ENCODE measurements at regions not wholly inside any gene's neighbourhood (a gene's known extent, or its start where the extent isn't known, plus 50 kb on each side); places are given as distances from the start of the nearest gene placed in this dataset.
"Not testable (repeated sequence)": the region's sequence is repeated elsewhere in the genome, so short reads cannot be mapped to it uniquely, and the experiment has no call there.

DNA sequence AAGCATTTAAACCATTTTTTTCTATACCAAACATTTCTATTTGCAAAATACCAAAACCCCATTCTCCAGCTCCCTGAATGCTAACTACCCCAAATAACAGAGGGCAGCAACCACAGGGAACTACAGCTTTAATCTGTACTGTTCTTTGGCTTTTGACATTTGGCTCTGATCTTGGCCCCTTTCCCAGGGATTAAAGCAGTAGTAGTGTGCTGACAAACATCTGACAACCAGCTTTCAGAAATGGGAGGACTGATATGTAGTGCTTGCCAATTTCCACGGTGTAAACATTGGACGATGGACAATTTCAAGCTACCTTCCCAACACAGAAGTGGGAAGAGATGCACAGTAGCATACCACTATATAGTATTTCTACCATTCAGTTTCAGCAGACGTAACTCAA is 88.4 kb upstream of the TEAD1 start:
- no peak for DNase-seq (ENCODE audit: low spot score)

DNA sequence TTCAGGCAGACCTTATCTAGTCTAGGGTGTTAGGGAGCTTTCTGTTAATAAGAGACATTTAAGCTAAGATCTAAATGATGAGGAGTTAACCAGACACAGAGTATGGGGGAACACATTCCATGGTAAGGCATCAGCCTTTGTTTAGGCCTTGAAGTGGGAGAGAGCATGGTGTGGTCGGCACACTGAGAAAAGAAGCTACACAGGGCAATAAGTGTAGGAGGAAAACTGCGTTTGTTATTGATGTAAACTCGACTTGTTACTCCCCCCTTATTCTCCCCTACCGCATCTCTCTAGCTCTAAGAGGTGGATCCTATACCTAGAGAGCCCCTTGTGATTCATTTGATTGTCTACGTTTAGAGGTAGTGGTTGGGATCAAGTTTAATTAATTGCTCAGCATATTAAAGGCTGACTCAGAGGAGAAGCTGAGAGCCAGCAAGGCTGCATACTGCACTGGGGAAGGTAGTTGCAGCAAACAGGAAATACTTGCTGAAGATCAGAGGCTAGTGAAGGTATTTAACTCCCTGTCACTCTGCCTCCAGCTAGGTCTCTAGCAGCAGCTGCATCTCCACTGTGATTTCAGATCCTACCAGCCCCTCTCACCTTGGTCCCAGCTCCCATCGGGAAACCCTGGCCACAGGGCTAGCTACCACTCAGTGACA is 86.8 kb upstream of the TEAD1 start:
- no peak for DNase-seq (ENCODE audit: low spot score)

DNA sequence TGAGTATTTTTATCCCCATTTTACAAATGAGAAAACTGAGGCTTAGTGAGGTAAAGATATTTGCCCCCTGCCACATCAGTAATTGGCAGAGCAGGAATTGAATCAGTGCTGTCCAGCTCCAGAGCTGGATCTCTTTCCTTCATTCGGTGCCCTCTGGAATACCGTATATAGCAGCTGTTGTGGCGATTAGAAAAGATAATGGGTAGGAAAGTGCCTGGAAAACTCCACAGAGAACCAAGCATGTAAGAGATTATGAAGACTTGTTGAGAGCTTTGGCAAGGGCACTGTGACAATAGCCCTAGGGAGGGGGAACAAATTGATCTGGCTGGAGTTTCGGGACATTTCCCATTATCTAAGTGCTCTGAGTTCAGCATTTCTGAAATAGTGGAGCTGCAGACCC is 82.5 kb upstream of the TEAD1 start:
- no peak for DNase-seq (ENCODE audit: low spot score)

DNA sequence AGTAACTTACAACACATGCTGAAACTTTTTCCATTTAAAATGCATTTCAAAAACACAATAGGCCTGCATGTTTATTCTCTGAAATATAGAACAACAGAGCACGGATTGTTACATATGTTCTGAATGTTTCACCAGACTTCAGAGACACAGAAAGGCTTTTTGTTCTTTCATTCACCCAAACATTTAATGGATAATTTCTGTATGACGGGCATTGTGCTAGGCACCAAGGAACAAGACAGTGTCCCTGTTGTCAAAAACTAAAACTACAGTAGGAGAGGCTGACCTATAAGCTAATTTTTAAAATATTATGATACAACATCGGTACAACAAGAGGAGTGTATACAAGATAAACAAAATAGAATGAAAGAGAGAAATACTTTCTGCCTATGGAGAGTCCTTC is 81.9 kb upstream of the TEAD1 start:
- peak; percentile 23 for DNase-seq (ENCODE audit: low spot score)

DNA sequence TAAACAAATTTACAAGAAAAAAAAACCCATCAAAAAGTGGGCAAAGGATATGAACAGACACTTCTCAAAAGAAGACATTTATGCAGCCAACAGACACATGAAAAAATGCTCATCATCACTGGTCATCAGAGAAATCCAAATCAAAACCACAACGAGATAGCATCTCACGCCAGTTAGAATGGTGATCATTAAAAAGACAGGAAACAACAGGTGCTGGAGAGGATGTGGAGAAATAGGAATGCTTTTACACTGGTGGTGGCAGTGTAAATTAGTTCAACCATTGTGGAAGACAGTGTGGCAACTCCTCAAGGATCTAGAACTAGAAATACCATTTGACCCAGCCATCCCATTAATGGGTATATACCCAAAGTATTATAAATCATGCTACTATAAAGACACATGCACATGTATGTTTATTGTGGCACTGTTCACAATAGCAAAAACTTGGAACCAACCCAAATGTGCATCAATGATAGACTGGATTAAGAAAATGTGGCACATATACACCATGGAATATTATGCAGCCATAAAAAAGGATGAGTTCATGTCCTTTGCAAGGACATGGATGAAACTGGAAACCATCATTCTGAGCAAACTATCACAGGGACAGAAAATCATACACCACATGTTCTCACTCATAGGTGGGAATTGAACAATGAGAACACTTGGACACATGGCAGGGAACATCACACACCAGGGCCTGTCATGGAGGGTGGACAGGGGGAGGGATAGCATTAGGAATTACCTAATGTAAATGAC is 79.0 kb upstream of the TEAD1 start:
- not testable (repeated sequence) for DNase-seq (ENCODE audit: low spot score)

DNA sequence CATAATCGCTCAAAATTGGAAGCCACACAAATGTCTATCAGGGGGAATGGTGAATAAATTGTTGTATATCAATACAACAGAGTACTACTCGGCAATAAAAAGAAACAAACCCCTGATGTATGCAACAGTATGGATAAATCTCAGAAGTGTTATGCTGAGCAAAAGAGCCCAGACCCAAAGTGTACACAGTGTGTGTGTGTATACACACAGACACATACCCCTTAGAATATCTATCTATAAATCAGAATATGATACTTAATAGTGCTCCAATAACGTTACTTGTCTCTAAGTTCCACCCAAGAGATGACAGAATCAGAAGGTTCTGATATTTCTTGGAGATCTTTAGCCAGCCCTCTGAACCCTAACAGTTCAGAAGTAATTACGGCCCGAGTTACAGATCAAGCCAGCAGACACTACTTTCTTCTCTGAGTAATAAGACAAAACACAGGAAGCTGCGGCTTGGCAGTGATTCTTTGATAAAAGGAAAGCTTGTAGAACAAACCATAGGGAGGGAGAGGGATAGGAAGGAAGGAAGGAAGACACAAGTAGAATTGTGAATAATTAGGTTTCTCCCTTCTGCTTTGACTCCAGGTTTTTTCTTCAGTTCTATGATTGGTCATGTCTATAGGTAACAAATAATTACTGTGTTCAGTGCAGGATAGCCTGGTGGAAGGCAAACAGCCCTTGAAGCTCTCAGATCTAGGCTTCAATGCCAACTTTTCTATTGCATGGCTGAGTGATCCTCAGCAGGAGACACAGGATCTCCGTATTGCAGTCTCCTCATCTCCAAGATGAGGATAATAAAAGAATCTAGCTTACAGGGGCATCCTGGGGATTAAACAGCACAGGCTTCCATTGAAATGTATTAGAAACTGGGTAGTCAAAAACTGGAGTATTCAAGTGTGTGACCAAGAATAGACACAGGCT is 75.6 kb upstream of the TEAD1 start:
- no peak for DNase-seq (ENCODE audit: low spot score)

DNA sequence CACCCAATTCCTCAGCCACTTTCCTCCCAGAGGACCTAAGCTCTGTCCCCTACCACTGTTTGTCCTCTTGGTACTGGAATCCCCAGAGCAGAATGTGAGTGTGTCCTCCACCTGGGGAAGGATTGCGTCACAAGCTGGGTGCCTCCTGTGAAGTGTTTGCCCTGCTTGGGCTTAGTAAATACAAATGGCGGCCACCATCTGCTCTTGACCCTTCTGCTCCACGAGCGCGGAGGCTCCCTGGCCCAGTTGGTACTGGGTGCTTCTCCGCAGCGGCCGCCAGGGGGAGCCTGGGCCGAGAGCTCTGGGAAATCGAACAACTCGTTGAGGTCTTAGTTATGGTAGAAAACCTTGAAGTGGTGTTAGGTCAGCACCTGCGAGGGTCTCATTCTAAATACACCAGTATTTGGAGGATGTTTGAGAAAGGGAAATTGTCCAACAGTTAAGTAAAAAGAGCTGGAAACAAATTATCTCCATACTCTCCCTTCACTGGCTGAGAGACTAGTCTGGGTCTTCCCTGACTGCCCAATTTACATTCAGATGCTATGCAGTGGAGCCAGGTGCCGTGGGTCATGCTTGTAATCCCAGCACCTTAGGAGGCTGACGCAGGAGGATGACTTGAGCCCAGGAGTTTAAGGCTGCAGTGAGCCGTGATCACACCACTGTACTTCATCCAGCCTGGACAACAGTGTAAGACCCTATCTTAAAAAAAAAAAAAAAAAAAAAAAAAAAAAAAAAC is 74.6 kb upstream of the TEAD1 start:
- peak; percentile 5 for DNase-seq (ENCODE audit: low spot score)

DNA sequence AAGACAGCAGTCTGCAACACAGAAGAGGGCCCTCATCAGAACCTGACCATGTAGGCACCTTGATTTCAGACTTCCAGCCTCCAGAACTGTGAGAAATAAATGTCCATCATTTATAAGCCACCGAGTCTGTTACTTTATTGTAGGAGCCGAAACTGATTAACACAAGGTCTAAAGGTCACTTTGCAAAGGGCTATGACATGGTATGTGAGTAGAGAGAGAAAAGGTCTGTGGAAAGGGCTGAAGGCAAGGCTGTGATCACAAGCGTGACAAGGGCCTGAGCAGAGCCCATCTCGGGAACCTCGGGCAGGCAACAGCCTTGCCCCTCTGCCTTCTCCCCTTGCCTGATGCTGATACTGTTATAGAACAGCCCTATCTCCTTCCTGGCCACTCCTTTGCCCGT is 73.4 kb upstream of the TEAD1 start:
- no peak for DNase-seq (ENCODE audit: low spot score)

DNA sequence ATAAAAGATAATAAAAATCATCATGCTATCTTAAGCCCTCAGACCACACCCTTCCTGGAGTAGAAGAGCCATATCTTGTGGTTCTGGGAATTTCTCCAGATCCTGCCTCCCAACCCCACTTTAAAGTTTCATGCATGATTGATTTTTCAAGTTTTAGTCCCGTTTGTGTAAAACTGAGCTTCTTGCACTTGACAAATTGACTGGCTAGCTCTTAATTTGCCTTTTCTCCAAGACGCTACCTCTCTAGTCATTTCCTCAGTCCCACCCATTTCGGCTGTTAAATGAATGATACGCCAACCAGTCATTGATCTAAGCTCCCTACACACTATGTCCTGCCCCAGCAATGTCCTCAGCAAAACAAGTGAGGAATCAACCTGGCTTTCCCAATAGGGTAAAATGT is 71.8 kb upstream of the TEAD1 start:
- no peak for DNase-seq (ENCODE audit: low spot score)

DNA sequence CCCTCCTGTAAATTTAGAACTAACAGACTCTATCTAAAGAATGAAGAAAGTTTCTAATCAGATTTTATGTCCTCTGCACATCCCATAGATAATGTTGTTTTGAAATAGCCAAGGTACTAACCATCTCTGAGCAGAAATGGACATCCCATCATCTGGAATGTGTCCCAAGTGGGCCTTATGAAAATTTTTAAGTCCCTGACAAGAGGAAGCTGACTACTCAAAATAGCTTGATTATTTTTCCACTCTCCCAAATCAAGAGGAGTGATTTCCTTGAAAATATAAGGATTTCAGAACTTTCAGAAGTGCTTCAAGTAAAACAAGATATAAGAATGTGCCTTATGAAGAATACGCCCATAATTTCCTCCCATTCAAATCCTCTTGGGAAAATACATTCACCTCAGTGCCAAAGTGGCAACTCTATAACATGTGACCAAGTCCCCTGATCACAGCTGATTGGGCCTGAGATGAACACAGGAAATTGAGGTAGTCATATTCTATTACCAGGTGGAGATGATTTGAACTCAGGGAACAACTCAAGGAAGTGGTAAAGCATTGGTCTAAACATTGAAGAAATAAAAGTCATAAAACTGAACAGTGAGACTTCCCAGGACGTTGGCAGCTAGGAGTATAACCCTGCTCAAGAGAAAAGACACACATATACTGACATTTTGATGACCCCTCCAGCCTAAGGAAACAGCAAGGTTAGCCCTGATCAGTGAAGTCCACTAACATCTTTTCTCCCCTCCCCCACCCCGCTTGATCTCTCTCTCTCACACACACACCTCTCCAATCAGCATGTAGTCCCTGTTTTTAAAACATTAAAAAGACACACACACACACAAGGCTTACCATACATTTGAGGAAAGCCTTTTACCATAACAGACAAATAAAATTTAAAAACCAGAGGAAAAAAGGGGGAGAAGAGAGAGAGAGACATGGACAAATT is 70.8 kb upstream of the TEAD1 start:
- DNase-seq (ENCODE audit: low spot score): no peak

DNA sequence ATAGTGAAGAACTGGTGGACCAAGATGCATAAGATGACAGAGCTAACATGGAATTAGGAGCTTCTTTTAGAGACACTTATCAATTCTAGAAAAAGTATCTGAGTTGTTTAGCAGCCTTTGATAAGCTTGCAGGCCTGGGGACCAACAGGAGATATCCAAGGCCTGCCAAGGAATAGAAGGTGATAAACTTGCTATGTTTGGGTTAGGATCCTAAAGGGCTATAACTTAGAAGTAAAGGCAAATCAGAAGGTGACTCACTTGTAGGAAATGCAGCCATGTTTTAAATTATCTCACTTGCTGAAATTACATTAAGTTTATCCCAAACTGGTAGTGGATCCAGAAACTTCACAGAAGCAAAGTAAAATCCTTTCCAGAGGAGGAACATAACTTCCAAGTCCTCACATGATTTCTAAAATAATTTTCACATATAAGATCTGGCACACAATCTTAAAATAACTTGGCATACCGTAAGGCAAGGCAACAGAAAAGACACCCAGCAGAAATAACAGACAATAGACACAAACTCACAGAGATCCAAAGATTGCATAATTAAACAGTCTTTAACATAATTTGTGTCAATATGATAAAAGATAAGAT is 69.6 kb upstream of the TEAD1 start:
- DNase-seq (ENCODE audit: low spot score): no peak

DNA sequence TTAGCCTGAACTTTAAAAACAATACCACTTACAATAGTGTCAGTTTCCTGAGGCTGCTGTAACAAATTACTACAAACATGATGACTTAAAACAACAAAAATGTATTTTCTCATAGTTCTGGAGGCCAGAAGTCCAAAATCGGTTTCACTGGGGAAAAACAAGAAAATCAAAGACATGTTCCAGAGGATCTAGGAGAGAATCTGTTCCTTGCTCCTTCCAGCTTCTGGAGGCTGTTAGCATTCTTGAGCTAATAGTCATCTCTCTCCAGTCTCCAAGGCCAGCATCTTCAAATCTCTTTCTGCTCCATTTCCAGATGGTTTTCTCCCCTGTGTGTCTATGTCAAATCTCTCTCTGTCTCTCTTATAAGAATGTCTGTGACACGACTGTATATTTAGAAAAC is 67.6 kb upstream of the TEAD1 start:
- DNase-seq (ENCODE audit: low spot score): no peak

DNA sequence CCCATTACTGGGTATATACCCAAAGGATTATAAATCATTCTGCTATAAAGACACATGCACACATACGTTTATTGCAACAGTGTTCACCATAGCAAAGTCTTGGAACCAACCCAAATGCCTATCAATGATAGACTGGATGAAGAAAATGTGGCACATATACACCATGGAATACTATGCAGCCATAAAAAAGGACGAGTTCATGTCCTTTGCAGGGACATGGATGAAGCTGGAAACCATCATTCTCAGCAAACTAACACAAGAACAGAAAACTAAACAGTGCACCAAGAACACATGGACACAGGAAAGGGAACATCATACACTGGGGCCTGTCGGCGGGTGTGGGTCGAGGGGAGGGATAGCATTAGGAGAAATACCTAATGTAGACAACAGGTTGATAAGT is 65.5 kb upstream of the TEAD1 start:
- not testable (repeated sequence) for DNase-seq (ENCODE audit: low spot score)

DNA sequence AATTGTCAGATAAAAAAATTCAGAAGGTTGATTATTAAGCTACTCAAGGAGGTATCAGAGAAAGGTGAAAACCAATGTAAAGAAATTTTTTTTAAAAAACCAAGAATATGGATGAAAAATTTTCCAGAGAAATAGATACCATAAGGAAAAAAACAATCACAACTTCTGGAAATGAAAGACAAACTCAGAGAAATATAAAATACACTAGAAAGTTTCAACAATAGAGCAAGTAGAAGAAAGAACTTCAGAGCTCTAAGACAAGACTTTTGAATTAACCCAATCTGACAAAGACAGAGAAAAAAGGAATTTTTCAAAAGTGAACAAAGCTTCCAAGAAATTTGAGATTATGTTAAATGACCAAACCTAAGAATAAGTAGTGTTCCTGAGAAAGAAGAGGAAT is 62.9 kb upstream of the TEAD1 start:
- no peak for DNase-seq (ENCODE audit: low spot score)

DNA sequence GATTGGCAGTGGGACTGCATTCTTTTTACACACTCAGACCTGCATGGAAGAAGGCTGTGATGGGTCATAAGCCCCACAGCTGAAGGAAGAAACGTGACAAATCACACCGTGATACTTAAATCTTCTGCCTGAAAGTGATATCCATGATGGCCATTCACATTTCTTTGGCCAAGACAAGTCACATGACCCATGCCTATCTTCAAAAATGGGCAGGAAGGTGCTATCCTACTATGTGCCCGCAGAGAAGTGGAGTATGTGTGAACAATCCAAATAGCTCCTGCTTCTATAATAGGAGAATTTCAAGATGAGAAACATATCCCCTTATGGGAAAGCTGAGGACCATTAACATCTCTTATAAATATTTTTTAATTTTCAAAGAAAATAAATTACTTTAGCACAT is 56.6 kb upstream of the TEAD1 start:
- DNase-seq (ENCODE audit: low spot score): no peak

DNA sequence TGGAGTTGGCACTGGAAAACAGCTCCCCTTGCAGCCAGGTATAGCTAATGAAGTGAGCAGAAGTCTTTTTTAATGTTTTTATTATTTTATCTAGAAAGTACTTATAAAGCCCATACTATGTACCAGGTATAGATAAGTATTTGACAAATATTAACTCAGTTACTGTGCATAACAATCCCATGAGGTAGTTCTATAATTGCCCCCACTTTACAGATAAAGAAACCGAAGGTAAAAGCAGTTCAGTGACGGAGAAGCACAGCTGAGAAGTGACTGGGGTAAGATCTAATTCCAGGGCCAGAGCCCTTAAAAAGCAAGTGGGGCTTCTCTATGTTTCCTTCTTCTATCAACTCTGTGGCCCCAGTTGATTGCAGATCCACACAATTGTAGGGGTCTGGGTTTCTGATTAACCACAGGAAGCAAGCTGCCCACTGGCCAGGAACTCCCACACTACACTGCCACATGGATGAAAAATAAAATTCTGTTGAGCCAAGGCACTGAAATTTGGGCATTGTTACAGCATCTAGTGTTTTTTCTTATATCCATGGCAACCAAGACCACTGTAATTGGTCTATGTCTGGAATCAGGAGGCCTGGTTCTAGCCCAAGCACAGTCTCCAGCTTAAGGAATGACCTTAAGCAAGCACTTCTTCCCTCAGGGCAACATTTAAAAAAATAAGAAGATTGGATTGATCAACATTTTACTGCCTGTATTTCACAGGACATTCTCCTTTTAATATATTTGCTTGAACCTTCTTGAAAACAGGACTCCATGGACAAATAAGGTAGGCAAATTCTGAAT is 55.3 kb upstream of the TEAD1 start:
- no peak for DNase-seq (ENCODE audit: low spot score)

DNA sequence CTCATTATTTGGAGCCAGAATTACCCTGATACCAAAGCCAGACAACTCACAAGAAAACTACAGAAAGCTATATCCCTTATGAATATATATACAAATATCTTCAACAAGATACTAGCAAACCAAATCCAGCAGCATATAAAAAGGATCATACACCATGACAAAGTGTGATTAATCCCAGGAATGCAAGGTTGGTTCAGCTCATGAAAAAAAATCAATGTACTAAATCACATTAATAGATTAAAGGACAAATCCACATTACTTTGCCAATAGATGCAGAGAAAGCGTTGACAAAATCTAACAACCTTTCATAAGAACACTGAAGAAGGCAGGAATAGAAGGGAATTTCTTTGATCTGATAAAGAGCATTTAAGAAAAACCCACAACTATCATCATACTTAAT is 50.4 kb upstream of the TEAD1 start:
- no peak for DNase-seq (ENCODE audit: low spot score)

All from globus pallidus (tissue), 1 donor.